ENCODE measurements at regions not wholly inside any gene's neighbourhood (a gene's known extent, or its start where the extent isn't known, plus 50 kb on each side); places are given as distances from the start of the nearest gene placed in this dataset.

DNA sequence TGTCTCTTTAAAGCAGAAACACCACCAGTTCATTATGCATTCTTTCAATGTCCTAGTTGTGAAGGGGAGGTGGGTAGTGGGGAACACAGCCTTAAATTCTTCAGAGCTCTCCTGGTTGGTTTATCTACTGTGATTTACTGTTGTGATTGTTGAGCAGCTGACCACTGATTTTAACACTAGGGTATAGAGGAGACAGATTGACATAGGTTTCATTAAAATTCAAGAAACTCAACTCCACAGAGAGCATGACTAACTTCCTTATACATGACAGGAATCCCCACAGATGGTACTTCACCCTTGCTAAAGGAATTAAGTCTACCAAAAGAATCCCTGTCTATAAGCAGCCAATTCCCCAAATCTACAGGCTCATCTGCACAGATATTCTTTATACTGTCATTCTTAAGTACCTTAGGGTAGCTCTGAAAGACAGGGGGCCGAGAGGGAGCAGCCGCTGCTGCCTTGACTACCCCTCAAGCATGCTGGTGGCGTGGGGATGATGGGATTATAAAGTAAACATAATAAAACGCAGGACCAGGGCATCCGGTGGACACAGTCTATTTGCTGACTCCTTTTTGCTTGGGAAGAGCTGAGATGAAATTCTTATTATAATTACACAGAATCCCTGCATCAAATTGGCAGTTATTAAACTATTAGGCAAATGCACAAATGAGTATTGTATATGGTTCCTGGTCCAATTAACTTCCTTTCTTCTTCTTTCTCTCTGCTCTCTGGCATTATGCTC, 1377.6 kb upstream of the PIK3C3 start:
- TF ChIP-seq CTCF (IDR thresholded peaks at IDR 0.05) (no peak), POLR2A (IDR thresholded peaks at IDR 0.05) (no peak), POLR2AphosphoS5 (IDR thresholded peaks at IDR 0.05) (no peak)
